Astrocyte (in vitro differentiated cells and primary cell): ENCODE measurements at regions not wholly inside any gene's neighbourhood (a gene's known extent, or its start where the extent isn't known, plus 50 kb on each side); places are given as distances from the start of the nearest gene placed in this dataset.

Experiments used
- EZH2 ChIP-seq: IDR thresholded peaks from 2 replicates; pipeline ENCODE4 v1.6.1; 2012; ENCODE audit warnings: mild to moderate bottlenecking, low read length, inconsistent platforms; ENCODE audit not compliant: insufficient read depth
- TF ChIP-seq, protein P1 (sequence below): IDR thresholded peaks from 2 replicates; pipeline ENCODE4 v1.5.1; 2011; ENCODE audit warnings: low read depth, mild to moderate bottlenecking, inconsistent platforms, low read length, moderate library complexity; ENCODE audit not compliant: insufficient read depth

DNA sequence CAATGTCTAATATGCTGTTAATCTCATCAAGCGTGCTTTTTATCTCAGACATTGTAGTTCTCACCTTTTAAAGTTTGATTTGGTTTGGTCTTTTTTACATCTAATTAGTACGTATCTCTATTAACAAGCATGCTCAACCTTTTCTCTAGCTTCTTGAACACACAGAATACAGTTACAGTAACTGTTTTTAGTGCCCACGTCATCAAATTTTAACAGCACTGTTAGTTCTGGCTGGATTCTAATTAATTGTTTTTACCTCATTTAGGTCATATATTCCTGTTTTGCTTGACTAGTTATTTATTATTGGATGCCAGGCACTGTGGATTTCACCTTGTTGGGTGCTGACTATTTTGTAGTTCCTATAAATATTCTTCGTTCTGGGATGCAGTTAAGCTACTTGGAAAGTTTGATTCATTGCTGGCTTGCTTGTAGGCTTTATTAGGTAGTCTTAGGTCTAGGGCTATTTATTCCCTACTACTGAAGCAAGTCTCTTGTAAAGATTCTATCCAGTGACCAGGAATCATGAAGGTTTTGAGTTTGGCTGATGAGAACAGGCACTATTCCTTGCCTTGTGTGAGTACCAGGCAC, 263.0 kb downstream of the ETAA1 start:
- TF ChIP-seq, protein P1, sequence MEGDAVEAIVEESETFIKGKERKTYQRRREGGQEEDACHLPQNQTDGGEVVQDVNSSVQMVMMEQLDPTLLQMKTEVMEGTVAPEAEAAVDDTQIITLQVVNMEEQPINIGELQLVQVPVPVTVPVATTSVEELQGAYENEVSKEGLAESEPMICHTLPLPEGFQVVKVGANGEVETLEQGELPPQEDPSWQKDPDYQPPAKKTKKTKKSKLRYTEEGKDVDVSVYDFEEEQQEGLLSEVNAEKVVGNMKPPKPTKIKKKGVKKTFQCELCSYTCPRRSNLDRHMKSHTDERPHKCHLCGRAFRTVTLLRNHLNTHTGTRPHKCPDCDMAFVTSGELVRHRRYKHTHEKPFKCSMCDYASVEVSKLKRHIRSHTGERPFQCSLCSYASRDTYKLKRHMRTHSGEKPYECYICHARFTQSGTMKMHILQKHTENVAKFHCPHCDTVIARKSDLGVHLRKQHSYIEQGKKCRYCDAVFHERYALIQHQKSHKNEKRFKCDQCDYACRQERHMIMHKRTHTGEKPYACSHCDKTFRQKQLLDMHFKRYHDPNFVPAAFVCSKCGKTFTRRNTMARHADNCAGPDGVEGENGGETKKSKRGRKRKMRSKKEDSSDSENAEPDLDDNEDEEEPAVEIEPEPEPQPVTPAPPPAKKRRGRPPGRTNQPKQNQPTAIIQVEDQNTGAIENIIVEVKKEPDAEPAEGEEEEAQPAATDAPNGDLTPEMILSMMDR = no peak
- TF ChIP-seq EZH2 = no peak
